A549 (cell line): ENCODE measurements at regions not wholly inside any gene's neighbourhood (a gene's known extent, or its start where the extent isn't known, plus 50 kb on each side); places are given as distances from the start of the nearest gene placed in this dataset.

Experiments used
- ATAC-seq, 2 experiments: fragments of 200-7000 bp in 1 of 2; fragments of >200 bp in 1 of 2; cut with Nextera tagmentation in 1 of 2; cut with Tn5 transposase in 1 of 2; 3 replicates each; pipeline versions ENCODE4 v1.8.0 to v1.9.1; 2018 to 2020; ENCODE audit warnings: mild to moderate bottlenecking in 1 of 2, moderate library complexity in 1 of 2
- CTCF ChIA-PET: fragments of 300-600 bp; sonication (Branson Sonifier 250); formaldehyde crosslinking; extraction: SDS; loops from one replicate; lab custom pipeline; 2021; ENCODE audit warnings: antibody characterized with exemption, inconsistent platforms; lab: Yijun Ruan, JAX
- POLR2A ChIA-PET: fragments of 350-600 bp; formaldehyde crosslinking; extraction: SDS; loops from one replicate; lab custom pipeline; 2021; ENCODE audit warnings: antibody characterized with exemption, inconsistent platforms; lab: Yijun Ruan, JAX
- DNase-seq, 2 experiments: peaks; one replicate each; pipeline versions ENCODE4 v3.0.0 to v3.0.0-alpha.2; 2011 to 2016; ENCODE audit warnings: low read depth in 1 of 2, low spot score in 1 of 2
- FAIRE-seq: peaks from 2 replicates; lab custom pipeline; 2011; peaks lifted over from hg19 to GRCh38; lab: Jason Lieb, UNC
- H3K27ac ChIP-seq, 2 experiments: fragments of >200 bp; sonication (Bioruptor Twin); formaldehyde crosslinking; 3 replicates each; pipeline ENCODE4 v1.5.1; 2016 to 2017
- H3K4me1 ChIP-seq: fragments of >200 bp; sonication (Bioruptor Twin); formaldehyde crosslinking; 3 replicates; pipeline ENCODE4 v1.6.1; 2016
- H3K4me2 ChIP-seq: fragments of >200 bp; sonication (Bioruptor Twin); formaldehyde crosslinking; 3 replicates; pipeline ENCODE4 v1.6.1; 2016
- H3K4me3 ChIP-seq: fragments of >200 bp; sonication (Bioruptor Twin); formaldehyde crosslinking; 3 replicates; pipeline ENCODE4 v1.5.1; 2016
- H3K9me3 ChIP-seq: fragments of >200 bp; sonication (Bioruptor Twin); formaldehyde crosslinking; 3 replicates; pipeline ENCODE4 v1.6.1; 2016
- BHLHE40 ChIP-seq: IDR thresholded peaks from 2 replicates; pipeline ENCODE4 v1.6.1; 2012; ENCODE audit warnings: low read depth, low read length, inconsistent platforms
- CEBPB ChIP-seq, 2 experiments: fragments of >200 bp in 1 of 2; sonication (Bioruptor Twin) in 1 of 2; formaldehyde crosslinking in 1 of 2; IDR thresholded peaks; 2 replicates each; pipeline ENCODE4 v1.6.1; 2012 to 2016
- E2F6 ChIP-seq: IDR thresholded peaks from 2 replicates; pipeline ENCODE4 v1.6.1; 2012; ENCODE audit warnings: low read depth, borderline replicate concordance
- EHF ChIP-seq: fragments of 250-450 bp; sonication (Bioruptor Pico); IDR thresholded peaks from 2 replicates; pipeline ENCODE4 v1.5.0; 2020; ENCODE audit warnings: mild to moderate bottlenecking
- EHMT2 ChIP-seq: fragments of 200-600 bp; sonication (generic); IDR thresholded peaks from 2 replicates; pipeline ENCODE4 v1.6.1; 2016; ENCODE audit warnings: antibody characterized with exemption, low read depth, mild to moderate bottlenecking, moderate library complexity
- EP300 ChIP-seq, 2 experiments: fragments of >200 bp; sonication (Bioruptor Twin); formaldehyde crosslinking; IDR thresholded peaks; 2 replicates in 1 of 2; 3 replicates in 1 of 2; pipeline ENCODE4 v1.6.1; 2016 to 2017
- ESRRA ChIP-seq: fragments of 150-350 bp; IDR thresholded peaks from 2 replicates; pipeline ENCODE4 v1.6.1; 2014; ENCODE audit warnings: mild to moderate bottlenecking, low read length, borderline replicate concordance
- FOSL2 ChIP-seq, 2 experiments: fragments of 450-650 bp in 1 of 2; fragments of >200 bp in 1 of 2; sonication (Bioruptor Twin) in 1 of 2; formaldehyde crosslinking; IDR thresholded peaks; 2 replicates each; pipeline versions ENCODE4 v1.5.0 to v1.6.1; 2016 to 2020; ENCODE audit warnings: mild to moderate bottlenecking in 1 of 2, moderate library complexity in 1 of 2
- GATA3 ChIP-seq: IDR thresholded peaks from 2 replicates; pipeline ENCODE4 v1.6.1; 2012; ENCODE audit warnings: borderline replicate concordance
- HDAC2 ChIP-seq: fragments of 200-600 bp; sonication (generic); IDR thresholded peaks from 2 replicates; pipeline ENCODE4 v1.6.1; 2016
- HOXA7 ChIP-seq: fragments of 250-450 bp; sonication (Bioruptor Pico); IDR thresholded peaks from 2 replicates; pipeline ENCODE4 v1.5.0; 2020; ENCODE audit warnings: mild to moderate bottlenecking, moderate library complexity
- HOXB13 ChIP-seq: fragments of 250-450 bp; sonication (Bioruptor Pico); IDR thresholded peaks from 2 replicates; pipeline ENCODE4 v1.5.0; 2020; ENCODE audit warnings: low read depth, mild to moderate bottlenecking, moderate library complexity
- HOXB5 ChIP-seq: fragments of 250-450 bp; sonication (Bioruptor Pico); IDR thresholded peaks from 2 replicates; pipeline ENCODE4 v1.5.0; 2020; ENCODE audit warnings: mild to moderate bottlenecking, moderate library complexity
- JUN ChIP-seq, 2 experiments: fragments of >200 bp; sonication (Bioruptor Twin); formaldehyde crosslinking; IDR thresholded peaks; 2 replicates in 1 of 2; 3 replicates in 1 of 2; pipeline ENCODE4 v1.6.1; 2016 to 2017
- JUNB ChIP-seq: fragments of >200 bp; sonication (Bioruptor Twin); formaldehyde crosslinking; IDR thresholded peaks from 2 replicates; pipeline ENCODE4 v1.6.1; 2016
- MAFK ChIP-seq: fragments of 450-650 bp; IDR thresholded peaks from 2 replicates; pipeline ENCODE4 v1.6.1; 2014; ENCODE audit not compliant: partially characterized antibody
- MAX ChIP-seq: IDR thresholded peaks from 2 replicates; pipeline ENCODE4 v1.6.1; 2012
- NFE2L2 ChIP-seq: fragments of 150-350 bp; conservative IDR thresholded peaks from 2 replicates; pipeline ENCODE4 v1.6.1; 2014; ENCODE audit warnings: low read length
- POLR2A ChIP-seq: IDR thresholded peaks from 2 replicates; pipeline ENCODE4 v1.6.1; 2012; ENCODE audit warnings: mild to moderate bottlenecking, low read length
- RAD21 ChIP-seq, 2 experiments: fragments of >200 bp in 1 of 2; sonication (Bioruptor Twin) in 1 of 2; formaldehyde crosslinking in 1 of 2; IDR thresholded peaks in 1 of 2; conservative IDR thresholded peaks in 1 of 2; 2 replicates in 1 of 2; 3 replicates in 1 of 2; pipeline ENCODE4 v1.6.1; 2012 to 2018; ENCODE audit warnings: inconsistent platforms in 1 of 2
- RARB ChIP-seq: fragments of 250-450 bp; sonication (Bioruptor Pico); IDR thresholded peaks from 2 replicates; pipeline ENCODE4 v1.8.0; 2021; ENCODE audit warnings: mild to moderate bottlenecking, moderate library complexity
- RNF2 ChIP-seq: fragments of 200-600 bp; sonication (generic); IDR thresholded peaks from 2 replicates; pipeline ENCODE4 v1.6.1; 2016; ENCODE audit warnings: low read depth, mild to moderate bottlenecking, antibody characterized with exemption, moderate library complexity, borderline replicate concordance
- SREBF2 ChIP-seq: fragments of 450-650 bp; IDR thresholded peaks from 2 replicates; pipeline ENCODE4 v1.6.1; 2014; ENCODE audit warnings: mild to moderate bottlenecking, moderate library complexity
- USF2 ChIP-seq: fragments of 450-650 bp; IDR thresholded peaks from 2 replicates; pipeline ENCODE4 v1.6.1; 2014; ENCODE audit warnings: antibody characterized with exemption
- ZFP36 ChIP-seq: fragments of 450-650 bp; IDR thresholded peaks from 2 replicates; pipeline ENCODE4 v1.6.1; 2014; ENCODE audit warnings: borderline replicate concordance; ENCODE audit not compliant: partially characterized antibody
- ZNF302 ChIP-seq: fragments of 250-450 bp; sonication (Bioruptor Pico); IDR thresholded peaks from 2 replicates; pipeline ENCODE4 v1.9.0; 2021; ENCODE audit warnings: inconsistent platforms, mild to moderate bottlenecking, moderate library complexity
- ZSCAN20 ChIP-seq: fragments of 250-450 bp; sonication (Bioruptor Pico); IDR thresholded peaks from 2 replicates; pipeline ENCODE4 v1.8.0; 2022; ENCODE audit warnings: mild to moderate bottlenecking, moderate library complexity
- WGBS: methylation state at CpG from one replicate; pipeline ENCODE4 v1.1.6; 2017; ENCODE audit errors: missing lambda C conversion rate; 5-methylcytosine and 5-hydroxymethylcytosine counted together
- TF ChIP-seq, protein P1 (sequence below): fragments of 250-450 bp; sonication (Bioruptor Pico); IDR thresholded peaks from 2 replicates; pipeline ENCODE4 v1.5.0; 2020; ENCODE audit warnings: low read depth, mild to moderate bottlenecking, moderate library complexity

GRCh38 chr2:207334624-207335371 lies 169.1 kb upstream of the KLF7 start:
- Histone ChIP-seq H3K4me3 (peak overlapping the region; percentile 19), H3K4me2 (peak overlapping the region; percentile 82), H3K4me1 (peaks cover 74% of the 10 kb centered on the region)
- 1% methylated on average over 20 of the region's 20 CpGs for WGBS
- TF ChIP-seq HDAC2, result no peak
- peak; percentile 87 for TF ChIP-seq ZSCAN20
- peak in 1 of 2 experiments; percentile 25; a peak in 1 of 4 replicates for TF ChIP-seq CEBPB (IDR thresholded peaks at IDR 0.05)
- no peak for TF ChIP-seq BHLHE40
- TF ChIP-seq E2F6, result 0 out of 2 replicates have a peak, but pooled peaks have one; percentile 30
- TF ChIP-seq NFE2L2, result no peak
- TF ChIP-seq JUN (IDR thresholded peaks at IDR 0.05), result peak; percentile 79 to 81; a peak in 4 of 5 replicates
- 0 out of 2 replicates have a peak, but pooled peaks have one; percentile 16 for TF ChIP-seq EHF (CRISPR knock-in tag)
- no peak for TF ChIP-seq ESRRA
- TF ChIP-seq GATA3, result 0 out of 2 replicates have a peak, but pooled peaks have one; percentile 14
- TF ChIP-seq EP300 (IDR thresholded peaks at IDR 0.05), result peak in 1 of 2 experiments; percentile 41; a peak in 1 of 5 replicates
- TF ChIP-seq RNF2, result no peak
- TF ChIP-seq, protein P1, sequence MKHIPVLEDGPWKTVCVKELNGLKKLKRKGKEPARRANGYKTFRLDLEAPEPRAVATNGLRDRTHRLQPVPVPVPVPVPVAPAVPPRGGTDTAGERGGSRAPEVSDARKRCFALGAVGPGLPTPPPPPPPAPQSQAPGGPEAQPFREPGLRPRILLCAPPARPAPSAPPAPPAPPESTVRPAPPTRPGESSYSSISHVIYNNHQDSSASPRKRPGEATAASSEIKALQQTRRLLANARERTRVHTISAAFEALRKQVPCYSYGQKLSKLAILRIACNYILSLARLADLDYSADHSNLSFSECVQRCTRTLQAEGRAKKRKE, result peak; percentile 29; the same call in 1 of the 2 replicates
- TF ChIP-seq USF2, result no peak
- 0 out of 2 replicates have a peak, but pooled peaks have one; percentile 47 for TF ChIP-seq HOXB13 (CRISPR knock-in tag)
- peak; percentile 7 to 20; a peak in 1 of 5 replicates for TF ChIP-seq RAD21 (conservative IDR thresholded peaks at IDR 0.05 in 1 of 2, IDR thresholded peaks at IDR 0.05 in 1 of 2)
- no peak for TF ChIP-seq ZFP36
- peak; percentile 35; the same call in 1 of the 2 replicates for TF ChIP-seq HOXA7 (CRISPR knock-in tag)
- TF ChIP-seq JUNB, result peak; percentile 66
- TF ChIP-seq MAFK, result no peak
- peak; percentile 41; the same call in 1 of the 2 replicates for TF ChIP-seq FOSL2 (IDR thresholded peaks at IDR 0.05)
- TF ChIP-seq FOSL2 (CRISPR knock-in tag; IDR thresholded peaks at IDR 0.05), result peak; percentile 87
- no peak for TF ChIP-seq POLR2A
- TF ChIP-seq SREBF2, result no peak
- peak; percentile 73 for TF ChIP-seq HOXB5 (CRISPR knock-in tag)
- TF ChIP-seq EHMT2, result no peak
- TF ChIP-seq ZNF302 (CRISPR knock-in tag), result no peak
- peak; percentile 41; the same call in 1 of the 2 replicates for TF ChIP-seq MAX
- no peak for TF ChIP-seq RARB (CRISPR knock-in tag)
- TF ChIP-seq, all 56 proteins: peak for 15
- no peak for FAIRE-seq
- peak; percentile 72 to 88 for DNase-seq
- ATAC-seq, result peak; percentile 84 to 89
- ChIA-PET CTCF (interaction anchor here (0.8 to 3.4 kb wide), 7 partner anchors 10 to 171 kb away, joined by 3 to 19 read pairs (median 3); no protein-coding TSS in a partner anchor), POLR2A (interaction anchor here (0.7 to 3.2 kb wide), 5 partner anchors 60 to 569 kb away, joined by 3 to 66 read pairs (median 5); partner anchors contain the start of genes FASTKD2 and KLF7)
- Histone ChIP-seq H3K9me3 (no peaks in the 10 kb centered on the region), H3K27ac (peak overlapping the region; percentile 87 to 88)
